NCI-H748 (cell line): ENCODE measurements at regions not wholly inside any gene's neighbourhood (a gene's known extent, or its start where the extent isn't known, plus 50 kb on each side); places are given as distances from the start of the nearest gene placed in this dataset.

Source experiments
- DNase-seq: peaks from one replicate; lab custom pipeline; 2025; ENCODE audit not compliant: unreplicated experiment; lab: John Stamatoyannopoulos, UW

GRCh38 chrX:51798701-51799100, 55.5 kb downstream of the GSPT2 start:
- DNase-seq: peak; percentile 44

DNA sequence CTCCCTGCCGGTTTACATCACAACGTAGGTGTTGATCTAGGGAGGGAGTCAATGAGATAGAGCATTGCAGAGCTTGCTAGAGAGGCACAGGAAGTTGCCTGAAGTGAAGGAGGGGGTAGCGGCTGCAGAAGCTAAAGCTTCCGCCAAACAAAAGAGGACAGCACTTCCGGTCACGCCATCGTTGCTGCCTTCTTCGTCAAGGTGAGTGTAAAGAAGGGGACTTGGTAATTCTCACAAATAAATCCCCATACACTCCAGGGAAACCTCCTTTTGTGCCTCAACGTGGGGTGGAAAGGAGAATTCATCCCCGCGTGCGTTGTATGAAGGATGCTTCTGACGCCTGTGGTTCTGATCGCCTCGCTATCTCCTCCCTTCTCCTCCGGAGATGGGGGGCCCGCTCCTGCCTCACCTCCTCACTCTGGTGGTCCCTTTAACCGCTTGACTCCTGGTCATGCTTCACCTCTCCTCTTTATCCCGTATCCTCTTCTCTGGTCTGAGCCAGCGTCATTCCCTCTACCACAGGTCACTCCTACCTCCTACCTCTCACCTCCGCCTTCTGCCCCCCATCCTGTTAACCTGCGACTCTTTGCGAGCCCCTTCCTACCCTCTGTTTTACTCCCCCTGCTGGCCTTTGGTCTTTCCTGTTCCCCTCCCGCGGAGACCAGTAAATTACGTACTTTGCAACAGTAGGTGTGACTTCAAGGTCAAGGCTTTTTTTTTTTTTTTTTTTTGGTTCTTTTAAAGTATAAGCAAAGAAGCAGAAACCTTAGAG, 59.9 kb downstream of the GSPT2 start:
- peak; percentile 90 for DNase-seq

GRCh38 chrX:51803833-51804232, 60.6 kb downstream of the GSPT2 start:
- no peak for DNase-seq

DNA sequence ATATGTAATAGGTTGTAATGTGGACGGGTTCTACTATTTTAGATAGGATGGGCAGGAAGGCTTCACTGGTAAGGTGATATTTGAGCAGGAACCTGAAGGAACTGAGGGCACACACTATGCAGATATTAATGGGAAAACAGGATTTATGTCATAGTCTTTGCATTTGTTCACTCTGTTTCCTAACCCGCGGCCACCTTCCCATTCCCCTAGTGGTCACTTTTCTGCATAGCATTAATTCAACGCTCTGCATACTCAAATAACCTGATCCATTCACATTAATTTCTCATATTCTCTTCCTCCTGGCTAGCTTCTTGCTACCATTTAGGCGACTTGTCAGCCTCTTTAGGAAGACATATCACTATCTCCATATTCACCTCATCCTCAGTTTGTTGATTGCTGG, 61.5 kb downstream of the GSPT2 start:
- no peak for DNase-seq

DNA sequence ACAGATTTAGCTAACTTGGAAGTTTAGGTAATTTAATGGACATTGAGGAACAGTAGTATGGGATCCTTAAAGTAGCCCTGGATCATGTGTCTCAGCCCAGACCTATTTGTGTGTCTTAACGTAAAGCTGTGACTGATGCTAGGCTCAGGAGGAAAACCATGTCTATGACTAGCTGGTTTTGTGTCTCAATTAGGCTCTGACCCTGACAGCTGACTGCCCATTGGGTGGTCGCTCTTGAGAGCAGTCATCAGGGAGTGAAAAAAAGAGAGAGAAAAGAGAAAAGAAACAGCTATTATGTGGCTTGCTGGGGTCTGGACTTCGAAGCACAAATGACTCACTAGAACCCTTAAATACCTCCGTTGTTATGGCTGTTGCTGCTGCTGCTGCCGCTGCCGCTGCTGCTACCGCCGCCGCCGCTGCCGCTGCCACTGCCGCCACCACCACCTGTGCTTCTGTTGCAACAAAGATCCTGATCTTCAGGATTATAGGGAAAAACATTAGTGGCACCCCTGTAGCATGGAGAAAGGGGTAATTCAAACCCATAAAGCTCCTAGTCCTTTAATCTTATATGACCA, 70.7 kb downstream of the GSPT2 start:
- DNase-seq: no peak

DNA sequence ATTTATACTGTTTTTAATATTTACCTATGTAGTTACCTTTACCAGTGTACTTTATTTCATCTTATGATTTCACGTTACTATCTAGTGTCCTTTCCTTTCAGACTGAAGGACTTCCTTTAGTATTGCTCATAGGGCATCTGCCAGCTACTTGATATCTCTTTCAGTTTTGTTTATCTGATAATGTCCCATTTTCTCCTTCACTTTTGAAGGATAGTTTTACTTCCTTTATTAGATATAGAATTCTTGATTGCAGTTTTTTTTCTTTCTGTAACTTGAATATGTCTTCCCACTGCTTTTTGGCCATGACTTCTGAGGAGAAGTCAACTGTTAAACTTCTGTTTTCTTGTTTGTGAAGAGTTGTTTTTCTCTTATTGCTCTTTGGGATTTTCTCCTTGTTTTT, 69.4 kb upstream of the MAGED1 start:
- no peak for DNase-seq

- no peak for DNase-seq
These were observed 68.0 kb upstream of the MAGED1 start for GRCh38 chrX:51825436-51825835.

GRCh38 chrX:51834076-51834475, 59.3 kb upstream of the MAGED1 start:
- DNase-seq: no peak

- no peak for DNase-seq
These were observed 56.6 kb upstream of the MAGED1 start for GRCh38 chrX:51836823-51837222.

DNA sequence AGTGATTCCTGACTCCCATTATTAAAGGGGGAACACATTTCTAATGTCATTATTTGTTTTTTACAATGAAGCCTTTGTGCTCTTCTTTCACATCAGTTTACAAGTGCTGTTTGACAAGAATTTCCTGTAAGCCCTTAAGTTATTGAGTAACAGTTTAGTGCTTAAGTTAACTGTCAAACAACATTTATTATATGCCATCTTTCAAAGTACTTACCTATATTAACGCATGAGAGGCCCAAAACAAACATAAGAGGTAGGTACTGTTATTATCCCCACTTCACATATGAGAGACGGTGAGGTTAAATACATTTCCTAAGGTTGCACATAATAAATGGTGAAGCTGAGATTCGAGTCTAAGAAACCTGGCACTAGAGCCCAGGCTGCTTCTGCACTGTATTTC, 56.0 kb upstream of the MAGED1 start:
- DNase-seq: peak; percentile 63

DNA sequence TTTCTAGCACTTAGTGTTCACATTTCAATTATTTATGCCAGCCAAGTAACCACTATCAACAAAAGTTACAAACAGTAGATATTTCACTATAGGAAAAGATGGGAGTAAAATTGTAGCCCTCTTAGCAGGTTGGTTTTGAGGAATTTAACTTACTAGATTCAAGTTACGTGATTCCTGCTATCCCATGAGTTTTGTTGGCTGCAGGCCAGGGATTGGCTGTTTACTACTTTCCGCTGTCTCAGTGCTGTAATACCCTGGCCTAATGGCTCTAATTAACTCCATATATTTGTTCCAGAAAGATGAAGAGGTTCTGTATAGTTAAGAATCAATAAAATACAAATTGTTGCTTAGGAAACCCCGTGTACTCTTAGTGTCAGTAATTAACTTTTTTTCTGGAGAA, 55.5 kb upstream of the MAGED1 start:
- DNase-seq: peak; percentile 80
